ENCODE measurements at regions not wholly inside any gene's neighbourhood (a gene's known extent, or its start where the extent isn't known, plus 50 kb on each side); places are given as distances from the start of the nearest gene placed in this dataset.

DNA sequence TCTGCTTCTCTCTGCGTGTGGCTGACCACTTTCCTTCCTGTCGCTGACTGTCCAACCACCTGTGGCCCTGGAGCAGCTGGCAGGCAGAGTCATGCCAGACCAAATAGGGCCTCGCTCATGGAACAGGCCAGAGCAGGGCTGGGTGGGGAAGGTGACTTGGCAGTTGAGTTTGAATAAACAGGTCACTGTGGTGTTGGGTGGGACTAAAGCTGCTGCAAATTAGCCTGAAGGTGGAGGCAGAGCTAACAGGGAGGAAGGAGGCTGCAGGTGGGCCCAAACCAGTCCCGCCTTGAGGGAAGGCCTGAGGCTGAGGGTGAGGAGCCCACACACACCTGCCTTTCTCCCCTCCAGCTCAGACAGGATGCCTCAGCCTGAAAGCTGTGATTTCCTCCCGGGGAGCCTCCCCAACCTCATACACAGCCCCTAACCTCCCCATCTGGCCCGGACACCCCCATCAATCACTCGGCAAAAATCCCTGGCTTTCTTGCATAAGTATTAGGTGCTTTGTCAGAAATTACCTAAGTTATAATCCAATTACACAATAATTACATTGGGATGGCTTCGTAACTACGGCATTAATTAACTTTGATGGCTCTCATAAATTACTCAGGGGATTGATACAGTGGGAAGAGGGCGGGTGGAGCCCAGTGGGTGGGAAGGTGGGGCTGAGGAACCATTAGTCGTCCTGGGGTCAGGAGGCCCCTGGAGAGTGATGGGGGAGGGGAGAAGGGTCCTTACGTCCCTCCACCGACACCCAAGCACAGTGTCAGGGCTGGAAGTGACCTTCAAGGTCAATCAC lies 97.7 kb upstream of the PCBD1 start (continued):
- TF ChIP-seq, protein P1, sequence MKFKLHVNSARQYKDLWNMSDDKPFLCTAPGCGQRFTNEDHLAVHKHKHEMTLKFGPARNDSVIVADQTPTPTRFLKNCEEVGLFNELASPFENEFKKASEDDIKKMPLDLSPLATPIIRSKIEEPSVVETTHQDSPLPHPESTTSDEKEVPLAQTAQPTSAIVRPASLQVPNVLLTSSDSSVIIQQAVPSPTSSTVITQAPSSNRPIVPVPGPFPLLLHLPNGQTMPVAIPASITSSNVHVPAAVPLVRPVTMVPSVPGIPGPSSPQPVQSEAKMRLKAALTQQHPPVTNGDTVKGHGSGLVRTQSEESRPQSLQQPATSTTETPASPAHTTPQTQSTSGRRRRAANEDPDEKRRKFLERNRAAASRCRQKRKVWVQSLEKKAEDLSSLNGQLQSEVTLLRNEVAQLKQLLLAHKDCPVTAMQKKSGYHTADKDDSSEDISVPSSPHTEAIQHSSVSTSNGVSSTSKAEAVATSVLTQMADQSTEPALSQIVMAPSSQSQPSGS (tag by site-specific recombination; IDR thresholded peaks at IDR 0.05; ENCODE audit: low read depth) = no peak
- TF ChIP-seq ZNF501 (tag by site-specific recombination; IDR thresholded peaks at IDR 0.05) (no peak), ZNF138 (tag by site-specific recombination; IDR thresholded peaks at IDR 0.05; ENCODE audit: borderline replicate concordance) (no peak), ZFP3 (tag by site-specific recombination; IDR thresholded peaks at IDR 0.05; ENCODE audit: low read depth) (no peak), ZSCAN23 (tag by site-specific recombination; IDR thresholded peaks at IDR 0.05) (no peak), SCRT2 (tag by site-specific recombination; IDR thresholded peaks at IDR 0.05) (peak; percentile 86), ZNF404 (tag by site-specific recombination; IDR thresholded peaks at IDR 0.05) (no peak), ZFHX2 (tag by site-specific recombination; conservative IDR thresholded peaks at IDR 0.05) (0 out of 2 replicates have a peak, but pooled peaks have one; percentile 12), ZNF843 (tag by site-specific recombination; IDR thresholded peaks at IDR 0.05) (no peak), MYNN (tag by site-specific recombination; IDR thresholded peaks at IDR 0.05; ENCODE audit: borderline replicate concordance) (no peak), ZNF121 (tag by site-specific recombination; IDR thresholded peaks at IDR 0.05) (no peak), KLF1 (tag by site-specific recombination; IDR thresholded peaks at IDR 0.05) (peak; percentile 45; the same call in 1 of the 2 replicates), ZNF221 (tag by site-specific recombination; IDR thresholded peaks at IDR 0.05; ENCODE audit: borderline replicate concordance) (no peak), YY1 (tag by site-specific recombination; IDR thresholded peaks at IDR 0.05) (no peak), ZBTB20 (tag by site-specific recombination; IDR thresholded peaks at IDR 0.05) (no peak), ZNF416 (tag by site-specific recombination; IDR thresholded peaks at IDR 0.05) (no peak), ZNF768 (tag by site-specific recombination; IDR thresholded peaks at IDR 0.05) (no peak), OVOL3 (tag by site-specific recombination; IDR thresholded peaks at IDR 0.05) (no peak), MEIS1 (CRISPR knock-in tag; IDR thresholded peaks at IDR 0.05; ENCODE audit: borderline replicate concordance) (no peak), ZBTB7A (tag by site-specific recombination; IDR thresholded peaks at IDR 0.05; ENCODE audit: low read depth) (no peak)
- TF ChIP-seq, protein P2, sequence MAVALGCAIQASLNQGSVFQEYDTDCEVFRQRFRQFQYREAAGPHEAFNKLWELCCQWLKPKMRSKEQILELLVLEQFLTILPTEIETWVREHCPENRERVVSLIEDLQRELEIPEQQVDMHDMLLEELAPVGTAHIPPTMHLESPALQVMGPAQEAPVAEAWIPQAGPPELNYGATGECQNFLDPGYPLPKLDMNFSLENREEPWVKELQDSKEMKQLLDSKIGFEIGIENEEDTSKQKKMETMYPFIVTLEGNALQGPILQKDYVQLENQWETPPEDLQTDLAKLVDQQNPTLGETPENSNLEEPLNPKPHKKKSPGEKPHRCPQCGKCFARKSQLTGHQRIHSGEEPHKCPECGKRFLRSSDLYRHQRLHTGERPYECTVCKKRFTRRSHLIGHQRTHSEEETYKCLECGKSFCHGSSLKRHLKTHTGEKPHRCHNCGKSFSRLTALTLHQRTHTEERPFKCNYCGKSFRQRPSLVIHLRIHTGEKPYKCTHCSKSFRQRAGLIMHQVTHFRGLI (tag by site-specific recombination; IDR thresholded peaks at IDR 0.05) = no peak
- TF ChIP-seq, protein P3, sequence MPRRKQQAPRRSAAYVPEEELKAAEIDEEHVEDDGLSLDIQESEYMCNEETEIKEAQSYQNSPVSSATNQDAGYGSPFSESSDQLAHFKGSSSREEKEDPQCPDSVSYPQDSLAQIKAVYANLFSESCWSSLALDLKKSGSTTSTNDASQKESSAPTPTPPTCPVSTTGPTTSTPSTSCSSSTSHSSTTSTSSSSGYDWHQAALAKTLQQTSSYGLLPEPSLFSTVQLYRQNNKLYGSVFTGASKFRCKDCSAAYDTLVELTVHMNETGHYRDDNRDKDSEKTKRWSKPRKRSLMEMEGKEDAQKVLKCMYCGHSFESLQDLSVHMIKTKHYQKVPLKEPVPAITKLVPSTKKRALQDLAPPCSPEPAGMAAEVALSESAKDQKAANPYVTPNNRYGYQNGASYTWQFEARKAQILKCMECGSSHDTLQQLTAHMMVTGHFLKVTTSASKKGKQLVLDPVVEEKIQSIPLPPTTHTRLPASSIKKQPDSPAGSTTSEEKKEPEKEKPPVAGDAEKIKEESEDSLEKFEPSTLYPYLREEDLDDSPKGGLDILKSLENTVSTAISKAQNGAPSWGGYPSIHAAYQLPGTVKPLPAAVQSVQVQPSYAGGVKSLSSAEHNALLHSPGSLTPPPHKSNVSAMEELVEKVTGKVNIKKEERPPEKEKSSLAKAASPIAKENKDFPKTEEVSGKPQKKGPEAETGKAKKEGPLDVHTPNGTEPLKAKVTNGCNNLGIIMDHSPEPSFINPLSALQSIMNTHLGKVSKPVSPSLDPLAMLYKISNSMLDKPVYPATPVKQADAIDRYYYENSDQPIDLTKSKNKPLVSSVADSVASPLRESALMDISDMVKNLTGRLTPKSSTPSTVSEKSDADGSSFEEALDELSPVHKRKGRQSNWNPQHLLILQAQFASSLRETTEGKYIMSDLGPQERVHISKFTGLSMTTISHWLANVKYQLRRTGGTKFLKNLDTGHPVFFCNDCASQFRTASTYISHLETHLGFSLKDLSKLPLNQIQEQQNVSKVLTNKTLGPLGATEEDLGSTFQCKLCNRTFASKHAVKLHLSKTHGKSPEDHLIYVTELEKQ (tag by site-specific recombination; IDR thresholded peaks at IDR 0.05; ENCODE audit: borderline replicate concordance) = no peak
- TF ChIP-seq, protein P4, sequence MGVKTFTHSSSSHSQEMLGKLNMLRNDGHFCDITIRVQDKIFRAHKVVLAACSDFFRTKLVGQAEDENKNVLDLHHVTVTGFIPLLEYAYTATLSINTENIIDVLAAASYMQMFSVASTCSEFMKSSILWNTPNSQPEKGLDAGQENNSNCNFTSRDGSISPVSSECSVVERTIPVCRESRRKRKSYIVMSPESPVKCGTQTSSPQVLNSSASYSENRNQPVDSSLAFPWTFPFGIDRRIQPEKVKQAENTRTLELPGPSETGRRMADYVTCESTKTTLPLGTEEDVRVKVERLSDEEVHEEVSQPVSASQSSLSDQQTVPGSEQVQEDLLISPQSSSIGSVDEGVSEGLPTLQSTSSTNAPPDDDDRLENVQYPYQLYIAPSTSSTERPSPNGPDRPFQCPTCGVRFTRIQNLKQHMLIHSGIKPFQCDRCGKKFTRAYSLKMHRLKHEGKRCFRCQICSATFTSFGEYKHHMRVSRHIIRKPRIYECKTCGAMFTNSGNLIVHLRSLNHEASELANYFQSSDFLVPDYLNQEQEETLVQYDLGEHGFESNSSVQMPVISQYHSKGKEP (tag by site-specific recombination; IDR thresholded peaks at IDR 0.05) = no peak
- TF ChIP-seq, protein P5, sequence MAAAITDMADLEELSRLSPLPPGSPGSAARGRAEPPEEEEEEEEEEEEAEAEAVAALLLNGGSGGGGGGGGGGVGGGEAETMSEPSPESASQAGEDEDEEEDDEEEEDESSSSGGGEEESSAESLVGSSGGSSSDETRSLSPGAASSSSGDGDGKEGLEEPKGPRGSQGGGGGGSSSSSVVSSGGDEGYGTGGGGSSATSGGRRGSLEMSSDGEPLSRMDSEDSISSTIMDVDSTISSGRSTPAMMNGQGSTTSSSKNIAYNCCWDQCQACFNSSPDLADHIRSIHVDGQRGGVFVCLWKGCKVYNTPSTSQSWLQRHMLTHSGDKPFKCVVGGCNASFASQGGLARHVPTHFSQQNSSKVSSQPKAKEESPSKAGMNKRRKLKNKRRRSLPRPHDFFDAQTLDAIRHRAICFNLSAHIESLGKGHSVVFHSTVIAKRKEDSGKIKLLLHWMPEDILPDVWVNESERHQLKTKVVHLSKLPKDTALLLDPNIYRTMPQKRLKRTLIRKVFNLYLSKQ (tag by site-specific recombination; IDR thresholded peaks at IDR 0.05; ENCODE audit: borderline replicate concordance) = no peak
- TF ChIP-seq, protein P6, sequence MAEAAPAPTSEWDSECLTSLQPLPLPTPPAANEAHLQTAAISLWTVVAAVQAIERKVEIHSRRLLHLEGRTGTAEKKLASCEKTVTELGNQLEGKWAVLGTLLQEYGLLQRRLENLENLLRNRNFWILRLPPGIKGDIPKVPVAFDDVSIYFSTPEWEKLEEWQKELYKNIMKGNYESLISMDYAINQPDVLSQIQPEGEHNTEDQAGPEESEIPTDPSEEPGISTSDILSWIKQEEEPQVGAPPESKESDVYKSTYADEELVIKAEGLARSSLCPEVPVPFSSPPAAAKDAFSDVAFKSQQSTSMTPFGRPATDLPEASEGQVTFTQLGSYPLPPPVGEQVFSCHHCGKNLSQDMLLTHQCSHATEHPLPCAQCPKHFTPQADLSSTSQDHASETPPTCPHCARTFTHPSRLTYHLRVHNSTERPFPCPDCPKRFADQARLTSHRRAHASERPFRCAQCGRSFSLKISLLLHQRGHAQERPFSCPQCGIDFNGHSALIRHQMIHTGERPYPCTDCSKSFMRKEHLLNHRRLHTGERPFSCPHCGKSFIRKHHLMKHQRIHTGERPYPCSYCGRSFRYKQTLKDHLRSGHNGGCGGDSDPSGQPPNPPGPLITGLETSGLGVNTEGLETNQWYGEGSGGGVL (tag by site-specific recombination; IDR thresholded peaks at IDR 0.05) = no peak

All from HEK293 (cell line).